Keratinocyte (primary cell): ENCODE measurements at regions not wholly inside any gene's neighbourhood (a gene's known extent, or its start where the extent isn't known, plus 50 kb on each side); places are given as distances from the start of the nearest gene placed in this dataset.

Experiments
- DNase-seq: peaks from one replicate; pipeline ENCODE4 v3.0.0-alpha.2; 2011; ENCODE audit warnings: low read depth, missing footprints, low spot score
- FAIRE-seq: peaks from 2 replicates; lab custom pipeline; 2011; peaks lifted over from hg19 to GRCh38; lab: Jason Lieb, UNC
- H2AFZ ChIP-seq: 2 replicates; pipeline ENCODE4 v1.6.0; 2012; ENCODE audit warnings: low read length, control low read depth, inconsistent platforms; ENCODE audit not compliant: control insufficient read depth
- H3K27ac ChIP-seq: 2 replicates; pipeline ENCODE4 v1.5.1; 2011; ENCODE audit warnings: low read length; ENCODE audit not compliant: control insufficient read depth, insufficient read depth
- H3K27me3 ChIP-seq: 3 replicates; pipeline ENCODE4 v1.6.0; 2011; ENCODE audit warnings: low read length; ENCODE audit not compliant: control insufficient read depth, insufficient read depth; ENCODE audit errors: extremely low read depth
- H3K36me3 ChIP-seq, 2 experiments: 2 replicates in 1 of 2; 3 replicates in 1 of 2; pipeline ENCODE4 v1.5.1; 2011; ENCODE audit warnings: low read length in 2 of 2, mild to moderate bottlenecking in 1 of 2; ENCODE audit not compliant: control insufficient read depth in 2 of 2, insufficient read depth in 2 of 2; ENCODE audit errors: extremely low read depth in 1 of 2
- H3K4me1 ChIP-seq: 3 replicates; pipeline ENCODE4 v1.5.1; 2011; ENCODE audit warnings: low read length; ENCODE audit not compliant: control insufficient read depth, insufficient read depth; ENCODE audit errors: extremely low read depth
- H3K4me2 ChIP-seq: 3 replicates; pipeline ENCODE4 v1.6.0; 2011; ENCODE audit warnings: low read depth, low read length; ENCODE audit not compliant: control insufficient read depth, insufficient read depth; ENCODE audit errors: extremely low read depth
- H3K4me3 ChIP-seq, 3 experiments: fragments of 200-600 bp in 1 of 3; sonication (generic) in 1 of 3; 2 replicates in 2 of 3; 3 replicates in 1 of 3; pipeline ENCODE4 v1.5.1; 2011 to 2016; ENCODE audit warnings: low read length in 3 of 3, mild to moderate bottlenecking in 3 of 3, control low read depth in 2 of 3, inconsistent platforms in 1 of 3, low read depth in 1 of 3, mixed read lengths in 1 of 3, mixed run types in 1 of 3, moderate library complexity in 1 of 3; ENCODE audit not compliant: control insufficient read depth in 2 of 3, insufficient read depth in 2 of 3; ENCODE audit errors: extremely low read depth in 1 of 3
- H3K79me2 ChIP-seq: 2 replicates; pipeline ENCODE4 v1.6.0; 2012; ENCODE audit warnings: low read length; ENCODE audit not compliant: control insufficient read depth, insufficient read depth
- H3K9ac ChIP-seq: 3 replicates; pipeline ENCODE4 v1.6.0; 2011; ENCODE audit warnings: low read length; ENCODE audit not compliant: control insufficient read depth, insufficient read depth; ENCODE audit errors: extremely low read depth
- H3K9me1 ChIP-seq: 3 replicates; pipeline ENCODE4 v1.6.0; 2011; ENCODE audit warnings: low read length; ENCODE audit not compliant: control insufficient read depth, insufficient read depth; ENCODE audit errors: extremely low read depth
- H3K9me3 ChIP-seq: 2 replicates; pipeline ENCODE4 v1.5.1; 2012; ENCODE audit warnings: low read depth, low read length; ENCODE audit not compliant: control insufficient read depth
- H4K20me1 ChIP-seq: 3 replicates; pipeline ENCODE4 v1.6.0; 2011; ENCODE audit warnings: low read length; ENCODE audit not compliant: control insufficient read depth, insufficient read depth; ENCODE audit errors: extremely low read depth
- EZH2 ChIP-seq: IDR thresholded peaks from one replicate; pipeline ENCODE4 v1.6.1; 2012; ENCODE audit warnings: inconsistent platforms, mild to moderate bottlenecking, low read length, moderate library complexity
- dilution Hi-C: fragments of 300-500 bp; cut with MboI; formaldehyde crosslinking; loops from one replicate; pipeline ENCODE4 v1.7.0; 2020; ENCODE audit warnings: low sequenced_read_pairs; ENCODE audit not compliant: extremely low pct_ligation_motif_present
- TF ChIP-seq, protein P1 (sequence below), 3 experiments: IDR thresholded peaks in 1 of 3; conservative IDR thresholded peaks in 1 of 3; optimal IDR thresholded peaks in 1 of 3; 2 replicates in 2 of 3; 3 replicates in 1 of 3; pipeline versions ENCODE3 to v1.5.1; 2011; ENCODE audit warnings: low read length in 3 of 3, mild to moderate bottlenecking in 3 of 3, moderate library complexity in 2 of 3, control low read depth in 1 of 3, inconsistent platforms in 1 of 3; ENCODE audit not compliant: insufficient read depth in 2 of 3; ENCODE audit errors: extremely low read depth in 1 of 3

DNA sequence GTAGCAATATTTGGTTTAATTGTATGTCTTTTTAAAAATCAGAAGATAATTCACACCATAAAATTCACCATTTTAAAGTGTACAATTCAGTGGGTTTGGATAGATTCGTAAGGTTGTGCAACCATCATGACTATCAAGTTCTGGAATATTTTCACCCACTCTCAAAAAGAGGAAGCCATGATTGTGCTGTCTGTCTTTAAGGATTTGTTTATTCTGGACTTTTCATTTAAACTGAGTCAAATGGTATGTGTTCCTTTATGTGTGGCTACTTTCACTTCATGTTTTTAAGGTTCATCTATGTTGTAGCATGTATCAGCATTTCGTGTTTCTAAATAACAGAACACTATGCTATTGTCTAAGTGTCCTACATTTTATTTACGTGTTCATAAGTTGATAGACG is 68.1 kb upstream of the CPHXL start:
- H3K9ac ChIP-seq = no peak overlapping the region
- TF ChIP-seq EZH2 = no peak
- TF ChIP-seq, protein P1, sequence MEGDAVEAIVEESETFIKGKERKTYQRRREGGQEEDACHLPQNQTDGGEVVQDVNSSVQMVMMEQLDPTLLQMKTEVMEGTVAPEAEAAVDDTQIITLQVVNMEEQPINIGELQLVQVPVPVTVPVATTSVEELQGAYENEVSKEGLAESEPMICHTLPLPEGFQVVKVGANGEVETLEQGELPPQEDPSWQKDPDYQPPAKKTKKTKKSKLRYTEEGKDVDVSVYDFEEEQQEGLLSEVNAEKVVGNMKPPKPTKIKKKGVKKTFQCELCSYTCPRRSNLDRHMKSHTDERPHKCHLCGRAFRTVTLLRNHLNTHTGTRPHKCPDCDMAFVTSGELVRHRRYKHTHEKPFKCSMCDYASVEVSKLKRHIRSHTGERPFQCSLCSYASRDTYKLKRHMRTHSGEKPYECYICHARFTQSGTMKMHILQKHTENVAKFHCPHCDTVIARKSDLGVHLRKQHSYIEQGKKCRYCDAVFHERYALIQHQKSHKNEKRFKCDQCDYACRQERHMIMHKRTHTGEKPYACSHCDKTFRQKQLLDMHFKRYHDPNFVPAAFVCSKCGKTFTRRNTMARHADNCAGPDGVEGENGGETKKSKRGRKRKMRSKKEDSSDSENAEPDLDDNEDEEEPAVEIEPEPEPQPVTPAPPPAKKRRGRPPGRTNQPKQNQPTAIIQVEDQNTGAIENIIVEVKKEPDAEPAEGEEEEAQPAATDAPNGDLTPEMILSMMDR (optimal IDR thresholded peaks at IDR 0.05 in 1 of 3, IDR thresholded peaks at IDR 0.05 in 1 of 3, conservative IDR thresholded peaks at IDR 0.05 in 1 of 3; ENCODE audit: extremely low read depth in 1 of 3, insufficient read depth in 2 of 3, low read length in 3 of 3) = no peak
- H3K79me2 ChIP-seq = no peaks in the 10 kb centered on the region
- DNase-seq = no peak
- H3K27me3 ChIP-seq = no peaks in the 10 kb centered on the region
- dilution Hi-C loops = loop anchor here (25.0 kb wide), 1 partner anchor 1368 kb away; no protein-coding TSS in a partner anchor
- no peaks in the 10 kb centered on the region for H3K9me1 ChIP-seq
- no peak for FAIRE-seq
- H4K20me1 ChIP-seq = no peaks in the 10 kb centered on the region
- no peaks in the 10 kb centered on the region for H3K9me3 ChIP-seq
- H3K27ac ChIP-seq = no peak overlapping the region
- no peaks in the 10 kb centered on the region for H3K36me3 ChIP-seq
- no peak overlapping the region for H3K4me3 ChIP-seq
- H2AFZ ChIP-seq = no peak overlapping the region
- no peak overlapping the region for H3K4me2 ChIP-seq
- H3K4me1 ChIP-seq = no peaks in the 10 kb centered on the region

GRCh38 chr16:75798714-75799113 is 72.4 kb upstream of the CPHXL start:
- TF ChIP-seq, protein P1 (optimal IDR thresholded peaks at IDR 0.05 in 1 of 3, IDR thresholded peaks at IDR 0.05 in 1 of 3, conservative IDR thresholded peaks at IDR 0.05 in 1 of 3; ENCODE audit: extremely low read depth in 1 of 3, insufficient read depth in 2 of 3, low read length in 3 of 3) = no peak
- no peak for TF ChIP-seq EZH2
- Histone ChIP-seq H3K27me3 (no peaks in the 10 kb centered on the region), H2AFZ (no peak overlapping the region), H3K36me3 (no peaks in the 10 kb centered on the region), H3K4me1 (no peaks in the 10 kb centered on the region), H3K27ac (no peak overlapping the region), H3K4me2 (no peak overlapping the region), H3K4me3 (no peak overlapping the region), H3K9me1 (no peaks in the 10 kb centered on the region), H3K79me2 (no peaks in the 10 kb centered on the region), H3K9ac (no peak overlapping the region), H4K20me1 (no peaks in the 10 kb centered on the region), H3K9me3 (no peaks in the 10 kb centered on the region)
- dilution Hi-C loops = loop anchor here (25.0 kb wide), 1 partner anchor 1364 kb away; no protein-coding TSS in a partner anchor
- no peak for FAIRE-seq
- no peak for DNase-seq
